Liver (tissue), 8 donors: ENCODE measurements at regions not wholly inside any gene's neighbourhood (a gene's known extent, or its start where the extent isn't known, plus 50 kb on each side); places are given as distances from the start of the nearest gene placed in this dataset.

Experiments used
- DNase-seq: peaks from one replicate; pipeline ENCODE4 v3.0.0-alpha.2; 2017; ENCODE audit warnings: low spot score
- H3K27ac ChIP-seq, 2 donors: one replicate each; pipeline ENCODE4 v1.7.0; 2013; ENCODE audit warnings: inconsistent platforms in 2 of 2, low read length in 2 of 2, control low read depth in 1 of 2, low read depth in 1 of 2, mild to moderate bottlenecking in 1 of 2
- H3K27me3 ChIP-seq, 4 donors: one replicate each; pipeline versions ENCODE4 v1.6.1 to v1.7.0; 2013; ENCODE audit warnings: low read length in 3 of 4, inconsistent platforms in 1 of 4, mild to moderate bottlenecking in 1 of 4, moderate library complexity in 1 of 4; ENCODE audit not compliant: control insufficient read depth in 4 of 4, insufficient read depth in 4 of 4
- H3K36me3 ChIP-seq, 4 donors: one replicate each; pipeline versions ENCODE4 v1.6.1 to v1.7.0; 2013; ENCODE audit warnings: low read length in 3 of 4, mild to moderate bottlenecking in 3 of 4, low read depth in 1 of 4, moderate library complexity in 1 of 4; ENCODE audit not compliant: control insufficient read depth in 4 of 4, insufficient read depth in 3 of 4
- H3K4me1 ChIP-seq, 4 donors: one replicate each; pipeline versions ENCODE4 v1.6.1 to v1.7.0; 2013; ENCODE audit warnings: low read length in 3 of 4, mild to moderate bottlenecking in 3 of 4, moderate library complexity in 1 of 4; ENCODE audit not compliant: control insufficient read depth in 4 of 4, insufficient read depth in 4 of 4
- H3K4me3 ChIP-seq, 3 donors: one replicate each; pipeline versions ENCODE4 v1.6.1 to v1.7.0; 2013; ENCODE audit warnings: low read length in 3 of 3, control low read depth in 1 of 3, low read depth in 1 of 3, mild to moderate bottlenecking in 1 of 3
- H3K9ac ChIP-seq, 2 donors: one replicate each; pipeline ENCODE4 v1.7.0; 2013; ENCODE audit warnings: low read length in 2 of 2, mild to moderate bottlenecking in 2 of 2, moderate library complexity in 2 of 2, control low read depth in 1 of 2, low read depth in 1 of 2
- H3K9me3 ChIP-seq, 4 donors: one replicate each; pipeline versions ENCODE4 v1.6.1 to v1.7.0; 2013; ENCODE audit warnings: low read length in 3 of 4; ENCODE audit not compliant: control insufficient read depth in 4 of 4
- FOXA1 ChIP-seq: IDR thresholded peaks from 2 replicates; pipeline ENCODE4 v1.6.1; 2016; ENCODE audit warnings: antibody characterized with exemption
- FOXA2 ChIP-seq: IDR thresholded peaks from 2 replicates; pipeline ENCODE4 v1.6.1; 2016; ENCODE audit warnings: antibody characterized with exemption
- GABPA ChIP-seq, 2 donors: IDR thresholded peaks in 1 of 2; conservative IDR thresholded peaks in 1 of 2; 2 replicates each; pipeline ENCODE4 v1.6.1; 2016; ENCODE audit warnings: antibody characterized with exemption in 2 of 2, mild to moderate bottlenecking in 1 of 2, moderate library complexity in 1 of 2
- HNF4A ChIP-seq, 2 donors: conservative IDR thresholded peaks; 2 replicates each; pipeline ENCODE4 v1.6.1; 2016; ENCODE audit warnings: antibody characterized with exemption in 2 of 2, mild to moderate bottlenecking in 2 of 2
- HNF4G ChIP-seq: IDR thresholded peaks from 2 replicates; pipeline ENCODE4 v1.6.1; 2016; ENCODE audit warnings: antibody characterized with exemption
- JUND ChIP-seq, 2 donors: IDR thresholded peaks; 2 replicates each; pipeline ENCODE4 v1.6.1; 2016; ENCODE audit warnings: antibody characterized with exemption in 2 of 2
- NR2F2 ChIP-seq: IDR thresholded peaks from 2 replicates; pipeline ENCODE4 v1.6.1; 2016; ENCODE audit warnings: antibody characterized with exemption
- RAD21 ChIP-seq, 2 donors: IDR thresholded peaks; 2 replicates each; pipeline ENCODE4 v1.6.1; 2016; ENCODE audit warnings: antibody characterized with exemption in 2 of 2, mild to moderate bottlenecking in 2 of 2
- RXRA ChIP-seq, 2 donors: IDR thresholded peaks; 2 replicates each; pipeline ENCODE4 v1.6.1; 2017 to 2018; ENCODE audit warnings: antibody characterized with exemption in 2 of 2, mild to moderate bottlenecking in 1 of 2
- SP1 ChIP-seq: IDR thresholded peaks from 2 replicates; pipeline ENCODE4 v1.6.1; 2018; ENCODE audit warnings: antibody characterized with exemption, mild to moderate bottlenecking
- TAF1 ChIP-seq: conservative IDR thresholded peaks from 2 replicates; pipeline ENCODE4 v1.6.1; 2016; ENCODE audit warnings: antibody characterized with exemption, mild to moderate bottlenecking
- YY1 ChIP-seq: IDR thresholded peaks from 2 replicates; pipeline ENCODE4 v1.6.1; 2016; ENCODE audit warnings: antibody characterized with exemption, mild to moderate bottlenecking
- whole genome bisulfite sequencing: extraction: QIAGEN DNeasy Blood & Tissue Kit; methylation state at CpG from one replicate; pipeline ENCODE4 v1.1.7; 2013; 5-methylcytosine and 5-hydroxymethylcytosine counted together
- TF ChIP-seq, protein P1 (sequence below): IDR thresholded peaks from 2 replicates; pipeline ENCODE4 v1.6.1; 2016; ENCODE audit warnings: antibody characterized with exemption, mild to moderate bottlenecking
- TF ChIP-seq, protein P2 (sequence below): fragments of 150-350 bp; IDR thresholded peaks from 2 replicates; pipeline ENCODE4 v1.5.1; 2017; ENCODE audit warnings: improper control_type of control experiment, low read depth, low read length; ENCODE audit not compliant: missing input control
- donor health status: healthy.
- donor health status: healthy.
- donor health status: healthy.
- donor health status: healthy.
- donor health status: healthy.

DNA sequence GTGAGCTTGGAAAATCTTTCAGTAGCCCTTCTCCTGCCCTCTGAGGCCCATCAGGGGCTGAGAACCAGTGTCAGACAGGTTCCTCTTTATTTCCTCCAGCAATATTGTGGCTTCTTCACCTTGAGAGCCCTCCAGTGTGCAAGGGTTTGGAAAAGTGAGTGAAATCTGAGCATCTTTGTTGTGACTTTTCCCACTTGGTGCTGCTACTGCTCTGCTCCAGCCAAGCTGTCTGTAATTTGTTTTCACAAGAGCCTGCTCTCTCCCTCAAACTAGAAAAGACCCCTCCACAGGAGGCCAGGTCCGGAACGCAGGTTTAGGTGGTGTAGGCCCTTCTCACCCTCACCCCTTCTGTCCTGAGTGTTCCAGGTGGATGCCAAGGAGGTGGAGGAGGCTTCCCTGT, 57.4 kb upstream of the SPRY4 start:
- Histone ChIP-seq H3K9me3 (no peaks in the 10 kb centered on the region), H3K4me3 (no peak overlapping the region), H3K4me1 (no peaks in the 10 kb centered on the region), H3K9ac (no peak overlapping the region), H3K27ac (no peak overlapping the region), H3K36me3 (no peaks in the 10 kb centered on the region), H3K27me3 (no peaks in the 10 kb centered on the region)
- 94% methylated on average over 2 of the region's 2 CpGs for WGBS
- DNase-seq: no peak
- TF ChIP-seq RXRA (IDR thresholded peaks at IDR 0.05): no peak
- TF ChIP-seq, protein P1, sequence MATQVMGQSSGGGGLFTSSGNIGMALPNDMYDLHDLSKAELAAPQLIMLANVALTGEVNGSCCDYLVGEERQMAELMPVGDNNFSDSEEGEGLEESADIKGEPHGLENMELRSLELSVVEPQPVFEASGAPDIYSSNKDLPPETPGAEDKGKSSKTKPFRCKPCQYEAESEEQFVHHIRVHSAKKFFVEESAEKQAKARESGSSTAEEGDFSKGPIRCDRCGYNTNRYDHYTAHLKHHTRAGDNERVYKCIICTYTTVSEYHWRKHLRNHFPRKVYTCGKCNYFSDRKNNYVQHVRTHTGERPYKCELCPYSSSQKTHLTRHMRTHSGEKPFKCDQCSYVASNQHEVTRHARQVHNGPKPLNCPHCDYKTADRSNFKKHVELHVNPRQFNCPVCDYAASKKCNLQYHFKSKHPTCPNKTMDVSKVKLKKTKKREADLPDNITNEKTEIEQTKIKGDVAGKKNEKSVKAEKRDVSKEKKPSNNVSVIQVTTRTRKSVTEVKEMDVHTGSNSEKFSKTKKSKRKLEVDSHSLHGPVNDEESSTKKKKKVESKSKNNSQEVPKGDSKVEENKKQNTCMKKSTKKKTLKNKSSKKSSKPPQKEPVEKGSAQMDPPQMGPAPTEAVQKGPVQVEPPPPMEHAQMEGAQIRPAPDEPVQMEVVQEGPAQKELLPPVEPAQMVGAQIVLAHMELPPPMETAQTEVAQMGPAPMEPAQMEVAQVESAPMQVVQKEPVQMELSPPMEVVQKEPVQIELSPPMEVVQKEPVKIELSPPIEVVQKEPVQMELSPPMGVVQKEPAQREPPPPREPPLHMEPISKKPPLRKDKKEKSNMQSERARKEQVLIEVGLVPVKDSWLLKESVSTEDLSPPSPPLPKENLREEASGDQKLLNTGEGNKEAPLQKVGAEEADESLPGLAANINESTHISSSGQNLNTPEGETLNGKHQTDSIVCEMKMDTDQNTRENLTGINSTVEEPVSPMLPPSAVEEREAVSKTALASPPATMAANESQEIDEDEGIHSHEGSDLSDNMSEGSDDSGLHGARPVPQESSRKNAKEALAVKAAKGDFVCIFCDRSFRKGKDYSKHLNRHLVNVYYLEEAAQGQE: no peak

DNA sequence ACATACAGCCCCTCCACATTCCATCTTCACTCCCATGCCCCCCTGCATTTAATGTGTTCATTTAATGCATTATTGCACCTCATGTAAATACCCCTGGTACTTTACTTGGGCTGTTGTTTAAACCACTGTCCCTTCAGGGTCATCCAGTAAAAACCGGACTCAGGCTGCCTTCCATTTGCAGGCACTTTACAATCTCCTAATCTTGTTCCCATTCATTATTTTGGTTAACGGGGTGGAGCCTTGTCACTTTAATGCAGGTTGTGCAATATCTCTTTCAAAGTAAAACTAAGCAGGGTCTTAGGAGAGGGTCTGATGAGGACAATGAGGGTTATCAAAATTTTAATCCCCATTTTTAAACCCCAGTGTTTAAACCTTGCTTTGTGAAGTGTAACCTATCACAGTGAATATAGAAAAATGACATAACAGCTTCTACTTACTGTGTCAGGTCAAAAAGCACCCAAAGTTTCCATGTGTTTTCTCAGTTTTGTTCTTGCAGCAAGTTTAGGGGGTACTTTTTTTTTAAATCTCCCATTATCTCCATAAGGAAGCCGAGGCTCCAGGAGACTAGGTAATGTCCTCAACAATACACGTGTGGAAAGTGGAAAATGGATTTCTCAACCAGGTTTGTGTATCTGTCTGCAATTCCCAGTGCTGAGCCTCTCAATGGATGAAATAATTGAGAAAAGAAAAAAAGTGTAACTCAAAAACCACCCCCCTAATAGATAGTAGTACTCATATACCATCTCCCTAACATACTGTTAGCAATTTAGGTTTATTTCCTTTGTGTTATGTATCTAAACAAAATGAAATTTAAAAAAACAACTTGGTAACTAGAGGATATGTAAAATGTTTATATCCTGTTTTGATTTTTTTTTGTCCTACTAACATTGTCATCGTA, 54.2 kb upstream of the SPRY4 start:
- Histone ChIP-seq H3K9me3 (no peaks in the 10 kb centered on the region), H3K36me3 (no peaks in the 10 kb centered on the region), H3K9ac (no peak overlapping the region), H3K27ac (no peak overlapping the region), H3K27me3 (no peaks in the 10 kb centered on the region), H3K4me3 (no peak overlapping the region), H3K4me1 (no peaks in the 10 kb centered on the region)
- TF ChIP-seq RXRA (IDR thresholded peaks at IDR 0.05): no peak
- TF ChIP-seq YY1: no peak
- TF ChIP-seq GABPA (IDR thresholded peaks at IDR 0.05 in 1 of 2, conservative IDR thresholded peaks at IDR 0.05 in 1 of 2): no peak
- TF ChIP-seq JUND (IDR thresholded peaks at IDR 0.05): no peak
- no peak for TF ChIP-seq TAF1
- WGBS: 86% methylated on average over 5 of the region's 5 CpGs
- no peak for DNase-seq

DNA sequence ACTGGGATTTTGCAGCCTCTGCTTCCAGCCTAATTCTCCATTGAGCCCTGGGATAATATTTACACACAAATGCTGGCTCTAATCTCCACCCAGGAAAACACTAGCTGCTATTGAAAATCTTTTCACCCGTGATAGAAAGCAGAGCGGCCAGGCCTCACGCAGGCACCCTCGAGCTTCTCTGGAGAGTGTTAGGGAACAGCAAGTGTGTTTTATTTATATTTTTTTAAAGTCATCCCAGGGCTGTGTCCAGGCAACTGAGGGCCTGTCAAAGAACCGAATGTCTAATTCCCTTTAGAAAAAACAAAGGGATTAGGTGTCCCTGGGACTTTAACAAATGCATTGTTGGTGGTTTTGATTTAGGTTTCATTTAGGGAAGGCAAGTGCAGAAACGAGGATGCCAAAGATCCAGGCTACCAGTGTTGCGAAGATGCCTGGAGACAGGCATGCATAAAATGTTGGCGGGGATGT, 51.2 kb upstream of the SPRY4 start:
- no peak overlapping the region for H3K4me3 ChIP-seq
- DNase-seq: no peak
- H3K9ac ChIP-seq: no peak overlapping the region
- H3K36me3 ChIP-seq: no peaks in the 10 kb centered on the region
- WGBS: 81% methylated on average over 8 of the region's 8 CpGs
- H3K4me1 ChIP-seq: no peaks in the 10 kb centered on the region
- no peaks in the 10 kb centered on the region for H3K27me3 ChIP-seq
- no peaks in the 10 kb centered on the region for H3K9me3 ChIP-seq
- H3K27ac ChIP-seq: no peak overlapping the region
- TF ChIP-seq TAF1: no peak
- TF ChIP-seq, protein P2, sequence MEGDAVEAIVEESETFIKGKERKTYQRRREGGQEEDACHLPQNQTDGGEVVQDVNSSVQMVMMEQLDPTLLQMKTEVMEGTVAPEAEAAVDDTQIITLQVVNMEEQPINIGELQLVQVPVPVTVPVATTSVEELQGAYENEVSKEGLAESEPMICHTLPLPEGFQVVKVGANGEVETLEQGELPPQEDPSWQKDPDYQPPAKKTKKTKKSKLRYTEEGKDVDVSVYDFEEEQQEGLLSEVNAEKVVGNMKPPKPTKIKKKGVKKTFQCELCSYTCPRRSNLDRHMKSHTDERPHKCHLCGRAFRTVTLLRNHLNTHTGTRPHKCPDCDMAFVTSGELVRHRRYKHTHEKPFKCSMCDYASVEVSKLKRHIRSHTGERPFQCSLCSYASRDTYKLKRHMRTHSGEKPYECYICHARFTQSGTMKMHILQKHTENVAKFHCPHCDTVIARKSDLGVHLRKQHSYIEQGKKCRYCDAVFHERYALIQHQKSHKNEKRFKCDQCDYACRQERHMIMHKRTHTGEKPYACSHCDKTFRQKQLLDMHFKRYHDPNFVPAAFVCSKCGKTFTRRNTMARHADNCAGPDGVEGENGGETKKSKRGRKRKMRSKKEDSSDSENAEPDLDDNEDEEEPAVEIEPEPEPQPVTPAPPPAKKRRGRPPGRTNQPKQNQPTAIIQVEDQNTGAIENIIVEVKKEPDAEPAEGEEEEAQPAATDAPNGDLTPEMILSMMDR: no peak
- no peak for TF ChIP-seq YY1
- TF ChIP-seq RXRA (IDR thresholded peaks at IDR 0.05): no peak
- no peak for TF ChIP-seq FOXA2
- TF ChIP-seq NR2F2: no peak
- no peak for TF ChIP-seq HNF4G
- no peak for TF ChIP-seq FOXA1
- no peak for TF ChIP-seq RAD21 (IDR thresholded peaks at IDR 0.05)
- TF ChIP-seq SP1: no peak
- no peak for TF ChIP-seq JUND (IDR thresholded peaks at IDR 0.05)
- no peak for TF ChIP-seq HNF4A (conservative IDR thresholded peaks at IDR 0.05)
